Astrocyte of the spinal cord (primary cell): ENCODE measurements at regions not wholly inside any gene's neighbourhood (a gene's known extent, or its start where the extent isn't known, plus 50 kb on each side); places are given as distances from the start of the nearest gene placed in this dataset.
A peak's percentile ranks its signal among the peaks of the same experiment; 100 is the strongest.
"Not testable (repeated sequence)": the region's sequence is repeated elsewhere in the genome, so short reads cannot be mapped to it uniquely, and the experiment has no call there.

Experiments
- DNase-seq: peaks from one replicate; pipeline ENCODE4 v3.0.0; 2011; ENCODE audit warnings: low read depth, low spot score
- H3K4me3 ChIP-seq: 2 replicates; pipeline ENCODE4 v1.5.1; 2011; ENCODE audit warnings: low read depth, mild to moderate bottlenecking, low read length, moderate library complexity
- CTCF ChIP-seq: IDR thresholded peaks from 2 replicates; pipeline ENCODE4 v1.5.1; 2012; ENCODE audit warnings: low read depth, mild to moderate bottlenecking, low read length, inconsistent platforms
- in situ Hi-C: cut with HindIII; loops from 2 replicates; pipeline ENCODE4 v1.10.0; 2017; ENCODE audit warnings: low sequenced_read_pairs

GRCh38 chr3:164832216-164832615 is 246.1 kb downstream of the SI start:
- in situ Hi-C loops: no loop called here
- TF ChIP-seq CTCF: no peak
- no peak overlapping the region for H3K4me3 ChIP-seq
- peak; percentile 10 for DNase-seq

- no peak for TF ChIP-seq CTCF
- no peak for DNase-seq
- no peak overlapping the region for H3K4me3 ChIP-seq
- in situ Hi-C loops: no loop called here
Measured at GRCh38 chr3:164818318-164818717, 260.0 kb downstream of the SI start.

GRCh38 chr3:164814106-164814505 is 264.2 kb downstream of the SI start:
- no peak for TF ChIP-seq CTCF
- DNase-seq: no peak
- no peak overlapping the region for H3K4me3 ChIP-seq
- in situ Hi-C loops: no loop called here

GRCh38 chr3:164812042-164812441 is 266.3 kb downstream of the SI start:
- DNase-seq: no peak
- in situ Hi-C loops: no loop called here
- TF ChIP-seq CTCF: no peak
- H3K4me3 ChIP-seq: no peak overlapping the region

- no peak for TF ChIP-seq CTCF
- in situ Hi-C loops: no loop called here
- no peak for DNase-seq
- no peak overlapping the region for H3K4me3 ChIP-seq
Measured at GRCh38 chr3:164806188-164806587, 272.1 kb downstream of the SI start.

GRCh38 chr3:164794099-164794498 is 284.2 kb downstream of the SI start:
- in situ Hi-C loops: no loop called here
- TF ChIP-seq CTCF: no peak
- H3K4me3 ChIP-seq: no peak overlapping the region
- no peak for DNase-seq

- in situ Hi-C loops: no loop called here
- no peak overlapping the region for H3K4me3 ChIP-seq
- TF ChIP-seq CTCF: no peak
- DNase-seq: no peak
Measured at GRCh38 chr3:164791263-164791662, 287.0 kb downstream of the SI start.

- in situ Hi-C loops, H3K4me3 ChIP-seq, DNase-seq: not testable (repeated sequence)
Measured at GRCh38 chr3:164784407-164784806, 293.9 kb downstream of the SI start.
